Caco-2 (cell line): ENCODE measurements at regions not wholly inside any gene's neighbourhood (a gene's known extent, or its start where the extent isn't known, plus 50 kb on each side); places are given as distances from the start of the nearest gene placed in this dataset.
"Not testable (repeated sequence)": the region's sequence is repeated elsewhere in the genome, so short reads cannot be mapped to it uniquely, and the experiment has no call there.

Source experiments
- BruUV-seq: library from RNA; stranded (reverse); fragments of 400-500 nt; replicated peaks from 2 replicates; lab custom pipeline; 2021; lab: Mats Ljungman, UMichigan
- CTCF ChIA-PET: fragments of 300-600 bp; sonication (Branson Sonifier 250); formaldehyde crosslinking; loops from one replicate; lab custom pipeline; 2022; ENCODE audit warnings: antibody characterized with exemption; lab: Charles Lee
- POLR2A ChIA-PET: fragments of 300-600 bp; sonication (Branson Sonifier 250); formaldehyde crosslinking; loops from one replicate; lab custom pipeline; 2022; ENCODE audit warnings: antibody characterized with exemption; lab: Charles Lee
- DNase-seq, 2 experiments: peaks; one replicate each; pipeline versions ENCODE4 v3.0.0 to v3.0.0-alpha.2; 2020 to 2022
- H3K27me3 ChIP-seq: replicated peaks from 2 replicates; pipeline ENCODE4 v1.6.0; 2011; ENCODE audit warnings: low read length; ENCODE audit not compliant: control insufficient read depth, insufficient read depth
- H3K36me3 ChIP-seq: 2 replicates; pipeline ENCODE4 v1.5.1; 2011; ENCODE audit warnings: low read length; ENCODE audit not compliant: control insufficient read depth, insufficient read depth
- H3K4me1 ChIP-seq: fragments of 250-450 bp; sonication (Bioruptor Pico); 2 replicates; pipeline ENCODE4 v1.5.1; 2020; ENCODE audit warnings: mild to moderate bottlenecking
- H3K4me3 ChIP-seq: 2 replicates; pipeline ENCODE4 v1.5.1; 2011; ENCODE audit warnings: low read depth, mild to moderate bottlenecking, control low read depth, low read length
- H3K9me3 ChIP-seq: fragments of 250-450 bp; sonication (Bioruptor Pico); 2 replicates; pipeline ENCODE4 v1.5.1; 2020; ENCODE audit warnings: mild to moderate bottlenecking, moderate library complexity
- H3K27ac Mint-ChIP-seq: one replicate; pipeline ENCODE4 v1.8.0; 2022; ENCODE audit warnings: mixed read lengths; ENCODE audit not compliant: unreplicated experiment
- H3K27me3 Mint-ChIP-seq: one replicate; pipeline ENCODE4 v1.8.0; 2022; ENCODE audit warnings: mixed read lengths; ENCODE audit not compliant: insufficient read depth, unreplicated experiment
- H3K36me3 Mint-ChIP-seq: one replicate; pipeline ENCODE4 v1.8.0; 2022; ENCODE audit warnings: mild to moderate bottlenecking, mixed read lengths; ENCODE audit not compliant: insufficient read depth, unreplicated experiment
- H3K4me1 Mint-ChIP-seq: one replicate; pipeline ENCODE4 v1.8.0; 2022; ENCODE audit warnings: low read depth, mixed read lengths; ENCODE audit not compliant: unreplicated experiment
- H3K4me3 Mint-ChIP-seq: one replicate; pipeline ENCODE4 v1.8.0; 2022; ENCODE audit warnings: mild to moderate bottlenecking, moderate library complexity, mixed read lengths; ENCODE audit not compliant: unreplicated experiment
- H3K9me3 Mint-ChIP-seq: one replicate; pipeline ENCODE4 v1.8.0; 2022; ENCODE audit warnings: mixed read lengths; ENCODE audit not compliant: unreplicated experiment
- CTCF ChIP-seq, 2 experiments: fragments of 200-600 bp in 1 of 2; IDR thresholded peaks; 1 replicate in 1 of 2; 2 replicates in 1 of 2; pipeline versions ENCODE4 v1.5.1 to v1.8.0; 2011 to 2022; ENCODE audit warnings: antibody characterized with exemption in 1 of 2, control low read depth in 1 of 2, inconsistent platforms in 1 of 2, low read depth in 1 of 2, low read length in 1 of 2, mild to moderate bottlenecking in 1 of 2, moderate library complexity in 1 of 2; ENCODE audit not compliant: insufficient read depth in 1 of 2, severe bottlenecking in 1 of 2, unreplicated experiment in 1 of 2
- intact Hi-C: fragments of 100-400 bp; cut with micrococcal nuclease; formaldehyde crosslinking; loops from one replicate; pipeline ENCODE4 v1.10.0; 2022; ENCODE audit not compliant: unreplicated experiment

- Mint-ChIP-seq H3K27me3 (peaks cover 12% of the 10 kb centered on the region), H3K4me3 (no peak overlapping the region), H3K27ac (no peak overlapping the region), H3K36me3 (no peaks in the 10 kb centered on the region), H3K4me1 (no peaks in the 10 kb centered on the region), H3K9me3 (no peaks in the 10 kb centered on the region)
- no peaks in the 10 kb centered on the region for H3K36me3 ChIP-seq
- no TSS peak for BruUV-seq
- H3K9me3 ChIP-seq, result no peaks in the 10 kb centered on the region
- H3K4me3 ChIP-seq, result no peak overlapping the region
- ChIA-PET CTCF (no interaction called here), POLR2A (no interaction called here)
- no peaks in the 10 kb centered on the region for H3K4me1 ChIP-seq
- DNase-seq, result no peak
- H3K27me3 ChIP-seq, result no peaks in the 10 kb centered on the region
- no peak for TF ChIP-seq CTCF (IDR thresholded peaks at IDR 0.05; ENCODE audit: insufficient read depth in 1 of 2, low read depth in 1 of 2, low read length in 1 of 2, severe bottlenecking in 1 of 2, unreplicated experiment in 1 of 2)
- intact Hi-C loops, result no loop called here
Observed at GRCh38 chr9:86575137-86575536, 220.9 kb upstream of the TUT7 start.

- H3K4me3 Mint-ChIP-seq, result no peak overlapping the region
- ChIA-PET CTCF (no interaction called here), POLR2A (no interaction called here)
- Histone ChIP-seq H3K4me3 (no peak overlapping the region), H3K4me1 (no peaks in the 10 kb centered on the region), H3K27me3 (no peaks in the 10 kb centered on the region), H3K36me3 (no peaks in the 10 kb centered on the region), H3K9me3 (no peaks in the 10 kb centered on the region)
- H3K36me3 Mint-ChIP-seq, result no peaks in the 10 kb centered on the region
- no peak overlapping the region for H3K27ac Mint-ChIP-seq
- H3K27me3 Mint-ChIP-seq, result peaks cover 10% of the 10 kb centered on the region
- H3K9me3 Mint-ChIP-seq, result no peaks in the 10 kb centered on the region
- BruUV-seq, result no TSS peak
- no peak for TF ChIP-seq CTCF (IDR thresholded peaks at IDR 0.05; ENCODE audit: insufficient read depth in 1 of 2, low read depth in 1 of 2, low read length in 1 of 2, severe bottlenecking in 1 of 2, unreplicated experiment in 1 of 2)
- H3K4me1 Mint-ChIP-seq, result no peaks in the 10 kb centered on the region
- intact Hi-C loops, result no loop called here
- DNase-seq, result no peak
Observed at GRCh38 chr9:86573886-86574285, 219.7 kb upstream of the TUT7 start.

- H3K36me3 ChIP-seq, result no peaks in the 10 kb centered on the region
- H3K27me3 ChIP-seq, result no peaks in the 10 kb centered on the region
- no peak overlapping the region for H3K4me3 Mint-ChIP-seq
- H3K4me1 Mint-ChIP-seq, result no peaks in the 10 kb centered on the region
- peaks cover 8% of the 10 kb centered on the region for H3K27me3 Mint-ChIP-seq
- H3K9me3 ChIP-seq, result no peaks in the 10 kb centered on the region
- DNase-seq, result no peak
- no peaks in the 10 kb centered on the region for H3K9me3 Mint-ChIP-seq
- ChIA-PET POLR2A (no interaction called here), CTCF (no interaction called here)
- H3K36me3 Mint-ChIP-seq, result no peaks in the 10 kb centered on the region
- no TSS peak for BruUV-seq
- intact Hi-C loops, result no loop called here
- H3K27ac Mint-ChIP-seq, result no peak overlapping the region
- no peak overlapping the region for H3K4me3 ChIP-seq
- TF ChIP-seq CTCF (IDR thresholded peaks at IDR 0.05; ENCODE audit: insufficient read depth in 1 of 2, low read depth in 1 of 2, low read length in 1 of 2, severe bottlenecking in 1 of 2, unreplicated experiment in 1 of 2), result no peak
- no peaks in the 10 kb centered on the region for H3K4me1 ChIP-seq
Observed at GRCh38 chr9:86572904-86573303, 218.7 kb upstream of the TUT7 start.

- H3K27me3 Mint-ChIP-seq, BruUV-seq, H3K27me3 ChIP-seq, H3K4me3 Mint-ChIP-seq, H3K9me3 Mint-ChIP-seq, H3K4me1 Mint-ChIP-seq, POLR2A ChIA-PET, H3K9me3 ChIP-seq, CTCF ChIA-PET, H3K36me3 Mint-ChIP-seq, H3K4me3 ChIP-seq, H3K27ac Mint-ChIP-seq, H3K4me1 ChIP-seq, H3K36me3 ChIP-seq, DNase-seq, intact Hi-C loops: not testable (repeated sequence)
Observed at GRCh38 chr9:86565603-86566002, 211.4 kb upstream of the TUT7 start.
